Iris pigment epithelial cell (primary cell): ENCODE measurements at regions not wholly inside any gene's neighbourhood (a gene's known extent, or its start where the extent isn't known, plus 50 kb on each side); places are given as distances from the start of the nearest gene placed in this dataset.

Source experiments
- DNase-seq: peaks from one replicate; pipeline ENCODE4 v3.0.0-alpha.2; 2011; ENCODE audit warnings: low read depth

DNA sequence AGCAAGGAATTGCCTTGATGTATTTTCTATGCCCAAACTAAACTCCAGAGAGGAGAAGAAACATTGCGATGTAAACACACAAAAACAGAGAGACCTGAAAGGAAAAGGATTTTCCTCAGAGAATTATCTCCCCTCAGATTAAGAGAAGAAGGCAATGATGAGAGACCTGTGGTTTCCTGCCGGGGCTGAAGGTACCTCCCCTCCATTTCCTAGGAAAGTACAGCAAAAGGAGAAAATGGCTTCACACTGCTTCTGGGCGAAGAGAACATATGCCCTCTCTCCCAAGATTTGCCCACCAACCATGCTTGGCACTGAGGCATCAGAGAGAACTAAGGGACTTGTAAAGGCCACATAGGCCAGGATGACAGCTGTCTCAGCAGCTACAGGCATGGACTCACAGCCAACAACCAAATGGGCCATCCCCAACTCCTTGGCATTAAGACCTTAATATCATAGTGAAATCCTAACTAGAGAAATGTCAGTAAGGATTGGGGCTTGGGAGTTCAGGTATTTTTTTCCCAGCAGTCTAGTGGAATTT lies 523.0 kb downstream of the PTPRC start:
- DNase-seq, result no peak

- DNase-seq, result no peak
Observed at GRCh38 chr1:199163267-199163666, 524.4 kb downstream of the PTPRC start.

DNA sequence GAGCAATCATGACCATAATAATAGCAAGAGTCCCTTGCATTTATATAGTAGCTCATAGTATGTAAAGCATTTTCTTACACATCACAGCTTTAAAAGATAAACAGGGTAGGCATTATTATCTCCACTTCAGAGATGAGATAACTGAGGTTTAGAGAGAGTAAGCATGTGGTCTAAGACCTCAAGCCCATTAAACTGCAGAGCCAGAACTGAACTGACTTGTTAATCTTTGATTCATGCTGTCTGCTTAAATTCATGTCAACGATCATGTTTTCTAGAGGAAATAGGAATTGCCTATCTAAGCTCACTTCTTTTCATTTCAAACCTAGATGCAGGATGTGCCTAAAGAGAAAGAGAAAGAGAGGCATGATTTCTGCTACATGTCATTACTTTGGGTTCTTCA lies 524.8 kb downstream of the PTPRC start:
- no peak for DNase-seq

- no peak for DNase-seq
Observed at GRCh38 chr1:199167460-199167859, 528.6 kb downstream of the PTPRC start.

- no peak for DNase-seq
Observed at GRCh38 chr1:199168888-199169585, 530.2 kb downstream of the PTPRC start.

GRCh38 chr1:199170711-199171110 lies 531.9 kb downstream of the PTPRC start:
- no peak for DNase-seq

DNA sequence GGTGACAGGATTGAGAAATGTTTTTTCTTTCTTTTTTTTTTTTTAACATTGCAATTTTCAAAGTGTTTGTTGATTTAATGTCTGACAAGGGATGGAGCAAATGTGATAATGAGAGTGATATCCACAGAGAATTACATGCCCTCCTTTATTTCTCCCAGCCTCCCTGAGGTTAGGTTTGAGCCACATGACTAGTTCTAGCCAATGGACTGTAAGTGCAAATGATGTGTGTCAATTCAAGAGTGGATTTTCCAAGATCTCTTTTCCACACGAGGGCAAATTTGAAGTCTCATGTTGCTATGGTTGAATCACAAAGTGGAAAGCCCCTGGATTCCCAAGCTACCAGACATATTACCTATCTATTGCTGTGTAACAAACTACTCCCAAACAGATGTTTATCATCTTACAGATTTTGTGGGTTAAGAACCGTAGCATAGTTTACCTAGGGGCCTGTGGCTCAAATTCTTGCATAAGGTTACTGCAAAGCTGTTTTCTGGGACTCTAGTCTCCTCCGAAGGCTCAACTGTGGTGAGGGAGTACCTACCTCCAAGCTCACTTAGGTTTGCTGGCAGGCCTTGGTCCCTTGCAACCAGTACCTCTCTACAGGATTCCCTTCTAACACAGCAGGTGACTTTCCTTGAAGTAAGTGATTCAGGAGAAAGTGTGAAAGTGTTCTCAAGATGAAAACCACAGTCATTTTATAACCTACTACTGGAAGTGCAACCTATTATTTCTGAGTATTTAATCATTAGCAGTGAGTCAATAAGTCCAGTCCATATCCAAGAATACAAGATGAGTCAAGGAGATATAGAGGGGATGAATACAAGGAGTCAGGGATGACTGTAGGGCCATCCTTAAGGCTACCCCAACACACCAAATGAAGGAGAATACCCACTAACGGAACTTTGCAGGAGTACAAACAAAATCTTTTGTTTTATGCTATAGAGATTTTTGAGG lies 533.6 kb downstream of the PTPRC start:
- no peak for DNase-seq

GRCh38 chr1:199173356-199173755 lies 534.5 kb downstream of the PTPRC start:
- peak; percentile 18 for DNase-seq

- no peak for DNase-seq
Observed at GRCh38 chr1:199174336-199174735, 535.5 kb downstream of the PTPRC start.

- no peak for DNase-seq
Observed at GRCh38 chr1:199176713-199177112, 537.9 kb downstream of the PTPRC start.

- no peak for DNase-seq
Observed at GRCh38 chr1:199177241-199177640, 538.4 kb downstream of the PTPRC start.

- no peak for DNase-seq
Observed at GRCh38 chr1:199178646-199179045, 539.8 kb downstream of the PTPRC start.

GRCh38 chr1:199182186-199182843 lies 543.5 kb downstream of the PTPRC start:
- no peak for DNase-seq

- no peak for DNase-seq
Observed at GRCh38 chr1:199184180-199184579, 545.3 kb downstream of the PTPRC start.

DNA sequence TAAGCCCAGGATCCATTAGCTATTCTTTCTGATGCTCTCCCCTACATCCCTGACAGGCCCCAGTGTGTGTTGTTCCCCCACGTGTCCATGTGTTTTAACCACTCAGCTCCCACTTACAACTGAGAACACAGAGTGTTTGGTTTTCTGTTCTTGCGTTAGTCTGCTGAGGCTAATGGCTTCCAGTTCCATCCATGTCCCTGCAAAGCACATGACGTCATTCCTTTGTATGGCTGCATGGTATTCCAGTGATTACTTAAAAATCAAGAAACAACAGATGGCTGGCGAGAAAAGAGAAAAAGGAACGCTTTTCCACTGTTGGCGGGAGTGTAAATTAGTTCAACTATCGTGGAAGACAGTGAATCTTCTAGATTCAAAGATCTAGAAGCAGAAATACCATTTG lies 556.0 kb downstream of the PTPRC start:
- no peak for DNase-seq

DNA sequence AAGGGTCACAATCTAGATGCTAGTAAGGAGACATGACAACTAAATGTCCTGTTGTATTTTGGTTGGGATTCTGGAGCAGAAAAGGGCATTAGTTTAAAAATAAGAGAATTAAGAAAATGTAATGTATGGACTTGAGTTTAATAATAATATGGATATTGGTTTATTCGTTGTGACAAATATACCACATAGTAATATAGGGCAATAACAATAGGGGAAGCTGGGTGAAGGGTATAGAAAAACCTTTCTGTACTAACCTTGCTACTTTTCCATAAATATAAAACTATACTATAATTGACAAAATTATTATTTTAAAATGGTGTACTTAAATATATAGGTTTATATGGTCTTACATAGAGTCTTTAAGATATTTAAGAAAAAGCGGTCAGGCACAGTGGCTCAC lies 558.9 kb downstream of the PTPRC start:
- no peak for DNase-seq

- no peak for DNase-seq
Observed at GRCh38 chr1:199202331-199202730, 563.5 kb downstream of the PTPRC start.

DNA sequence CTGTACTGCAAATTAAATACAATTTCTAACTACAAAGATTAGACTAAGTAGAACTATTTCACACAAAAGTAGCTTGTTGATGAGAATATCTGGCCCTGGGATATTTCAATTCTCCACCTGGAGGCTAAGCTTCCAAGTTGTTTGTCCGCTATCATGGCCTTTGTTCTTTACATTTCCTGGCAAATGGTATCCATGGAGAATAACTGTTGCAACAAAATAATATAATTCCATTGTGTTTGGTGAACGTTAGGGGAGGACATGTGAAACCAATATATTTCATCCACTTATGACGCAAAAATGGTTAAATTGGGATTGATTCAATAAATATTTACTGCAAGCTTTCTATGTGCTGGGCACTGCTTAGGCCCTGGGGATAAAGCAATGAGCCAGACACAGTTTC lies 565.4 kb downstream of the PTPRC start:
- DNase-seq, result no peak

DNA sequence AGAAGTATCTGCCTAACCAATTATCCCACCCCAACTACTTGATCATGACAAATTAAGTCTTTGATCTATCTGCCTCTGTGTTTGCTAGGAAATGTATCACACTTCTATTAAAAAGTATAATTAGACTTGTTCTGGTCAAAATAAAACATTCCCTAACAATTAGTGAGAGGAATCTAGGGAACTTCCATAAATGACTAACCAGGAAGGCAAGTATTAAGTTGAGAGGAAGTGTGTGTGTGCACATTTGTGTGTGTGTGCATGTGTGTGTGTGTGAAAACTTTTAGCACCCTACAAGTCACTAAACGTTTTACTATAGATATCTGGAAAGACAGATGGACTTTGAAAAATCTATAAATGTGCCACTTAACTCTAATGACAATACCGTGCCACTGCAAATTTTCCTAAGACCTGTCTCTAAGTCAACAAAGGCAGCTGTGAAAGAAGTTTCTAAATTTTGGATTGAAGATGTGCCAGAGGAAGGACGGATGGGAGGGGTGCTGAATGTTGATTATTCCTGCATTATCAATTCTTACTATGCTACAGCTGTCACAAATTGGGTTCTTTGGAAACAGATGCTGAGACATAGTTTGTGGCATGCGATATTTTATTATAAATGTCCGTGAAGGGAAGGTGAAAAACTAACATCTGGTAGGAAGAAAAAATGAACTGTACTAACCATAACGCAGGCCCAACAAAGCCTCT lies 567.1 kb downstream of the PTPRC start:
- DNase-seq, result no peak

DNA sequence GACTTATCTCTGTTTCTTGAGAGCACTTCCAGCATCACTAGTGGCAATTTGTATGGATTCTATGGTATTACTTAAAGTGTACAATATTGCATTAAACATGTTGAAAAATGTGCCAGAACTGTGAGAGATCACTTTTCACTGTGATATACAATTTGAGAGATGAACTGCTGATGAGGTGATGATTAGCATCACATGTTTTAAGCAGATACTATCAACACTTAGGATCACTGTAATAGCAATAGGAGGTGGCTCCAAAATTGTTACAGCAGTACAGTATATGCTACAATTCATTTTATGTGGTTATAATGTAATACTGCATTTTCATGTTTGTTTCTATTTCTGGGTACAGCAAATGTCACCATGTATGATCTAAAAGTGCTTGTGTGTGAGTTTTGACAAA lies 570.0 kb downstream of the PTPRC start:
- DNase-seq, result no peak

- no peak for DNase-seq
Observed at GRCh38 chr1:199218065-199218464, 579.2 kb downstream of the PTPRC start.

DNA sequence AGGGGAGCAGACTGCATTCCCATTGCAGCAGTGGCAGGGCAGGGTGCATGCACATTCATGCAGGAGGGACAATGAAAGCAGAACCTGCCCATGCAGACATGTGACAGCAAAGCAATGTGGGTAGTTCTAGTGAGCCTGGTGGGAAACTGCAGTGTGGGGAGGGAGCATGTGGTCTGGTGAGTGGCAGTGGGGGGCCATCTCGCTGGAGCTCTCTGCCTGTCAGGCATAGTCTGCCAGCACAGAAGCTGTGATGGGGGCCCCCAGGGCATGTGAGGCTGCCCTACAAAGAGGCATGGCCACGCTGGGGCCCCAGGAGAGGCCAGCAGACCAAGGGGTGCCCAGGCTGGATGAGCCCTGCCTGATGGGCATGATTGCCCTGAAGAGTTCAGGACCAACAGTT lies 579.7 kb downstream of the PTPRC start:
- DNase-seq, result no peak
